LNCaP clone FGC (cell line): ENCODE measurements at regions not wholly inside any gene's neighbourhood (a gene's known extent, or its start where the extent isn't known, plus 50 kb on each side); places are given as distances from the start of the nearest gene placed in this dataset.
"Not testable (repeated sequence)": the region's sequence is repeated elsewhere in the genome, so short reads cannot be mapped to it uniquely, and the experiment has no call there.

Experiments used
- DNase-seq: peaks from one replicate; pipeline ENCODE4 v3.0.0-alpha.2; 2011; ENCODE audit warnings: low read depth
- H3K4me3 ChIP-seq: 2 replicates; pipeline ENCODE4 v1.5.1; 2011; ENCODE audit warnings: mild to moderate bottlenecking, low read depth, low read length, control low read depth
- CTCF ChIP-seq: IDR thresholded peaks from 2 replicates; pipeline ENCODE4 v1.5.1; 2012; ENCODE audit warnings: mild to moderate bottlenecking; ENCODE audit not compliant: control insufficient read depth, insufficient read depth; ENCODE audit errors: extremely low read depth

DNA sequence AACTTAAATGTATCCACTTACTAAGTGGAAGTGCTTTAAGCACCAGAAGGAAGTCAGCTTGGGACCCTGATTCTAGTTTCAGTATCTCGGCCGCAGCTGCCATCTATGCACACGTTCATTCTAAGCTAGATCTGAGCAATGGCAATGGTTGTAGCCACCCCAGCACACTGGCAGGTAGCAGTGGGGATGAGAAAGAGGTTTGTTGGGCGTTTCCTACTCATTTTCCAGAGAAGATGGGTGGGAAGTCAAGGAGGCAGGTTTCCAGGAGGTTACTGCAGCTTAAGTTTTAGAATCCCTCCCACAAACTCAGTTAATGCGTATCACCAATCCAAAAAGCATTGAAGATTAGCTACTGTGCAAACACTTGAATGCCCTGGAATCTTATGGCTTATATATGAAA lies 114.2 kb upstream of the TSC22D1 start:
- H3K4me3 ChIP-seq = no peak overlapping the region
- no peak for DNase-seq
- no peak for TF ChIP-seq CTCF

GRCh38 chr13:44688652-44689051 lies 112.5 kb upstream of the TSC22D1 start:
- H3K4me3 ChIP-seq = no peak overlapping the region
- no peak for TF ChIP-seq CTCF
- DNase-seq = no peak

- DNase-seq = no peak
- H3K4me3 ChIP-seq = no peak overlapping the region
- no peak for TF ChIP-seq CTCF
Measured at GRCh38 chr13:44686531-44686934, 110.4 kb upstream of the TSC22D1 start.

DNA sequence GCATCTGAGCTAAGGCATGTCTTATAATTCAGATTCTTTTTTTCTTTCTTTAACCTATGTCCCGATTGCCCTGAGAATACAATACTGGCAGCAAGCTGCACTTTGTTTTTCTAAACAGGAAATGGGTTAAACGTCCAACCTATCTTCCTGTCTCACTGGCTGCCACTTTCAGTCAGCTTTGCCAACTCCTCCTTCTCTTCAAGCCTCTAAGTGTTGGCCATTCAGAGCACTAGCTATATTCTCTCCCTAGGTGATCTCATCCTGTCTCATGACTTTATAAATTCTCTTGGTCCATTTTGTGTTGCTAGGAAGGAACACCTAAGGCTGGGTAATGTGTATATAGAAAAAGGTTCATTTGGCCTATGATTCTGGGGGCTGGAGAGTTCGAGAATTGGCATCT lies 109.5 kb upstream of the TSC22D1 start:
- no peak overlapping the region for H3K4me3 ChIP-seq
- no peak for TF ChIP-seq CTCF
- no peak for DNase-seq

GRCh38 chr13:44682416-44682815 lies 106.3 kb upstream of the TSC22D1 start:
- not testable (repeated sequence) for DNase-seq

DNA sequence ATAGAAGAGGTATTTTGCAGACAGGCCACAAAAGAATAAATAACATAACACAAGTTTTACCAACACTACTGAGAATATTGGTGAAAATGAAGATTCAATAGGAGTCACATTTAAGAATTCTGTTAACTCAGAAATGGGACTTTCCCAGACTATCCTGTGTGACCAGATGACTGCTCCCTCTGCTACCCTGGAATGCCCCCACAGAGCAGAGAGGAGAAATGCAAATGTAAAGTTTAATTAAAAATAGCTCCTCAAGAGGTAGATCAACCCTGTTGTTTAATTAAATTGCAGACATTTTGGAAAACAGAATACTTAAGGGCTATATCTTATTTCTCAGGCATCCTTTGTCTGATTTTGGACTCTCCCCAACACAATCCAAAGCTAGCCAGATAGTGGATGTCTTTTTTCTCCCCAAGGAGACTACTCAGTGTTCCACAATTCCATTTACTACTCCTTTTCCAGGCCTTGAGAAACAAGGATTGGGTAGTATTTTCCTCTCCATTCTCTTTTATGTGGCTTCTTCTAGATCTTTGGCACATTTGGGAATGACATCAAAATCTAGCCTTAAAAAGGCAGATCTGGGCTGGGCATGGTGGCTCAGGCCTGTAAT lies 104.7 kb upstream of the TSC22D1 start:
- DNase-seq = no peak
- TF ChIP-seq CTCF = no peak
- H3K4me3 ChIP-seq = no peak overlapping the region

More at GRCh38 chr13:44682416-44682815, 106.3 kb upstream of the TSC22D1 start:
- not testable (repeated sequence) for H3K4me3 ChIP-seq

- H3K4me3 ChIP-seq = no peak overlapping the region
- DNase-seq = no peak
- no peak for TF ChIP-seq CTCF
Measured at GRCh38 chr13:44679597-44679996, 103.5 kb upstream of the TSC22D1 start.
